K562 (cell line): ENCODE measurements at regions not wholly inside any gene's neighbourhood (a gene's known extent, or its start where the extent isn't known, plus 50 kb on each side); places are given as distances from the start of the nearest gene placed in this dataset.

Source experiments
- CBFB ChIP-seq: sonication (generic); formaldehyde crosslinking; IDR thresholded peaks from 2 replicates; pipeline ENCODE4 v1.4.0; 2020; ENCODE audit warnings: mild to moderate bottlenecking, missing genetic modification reagents
- CTCF ChIP-seq, 3 experiments: IDR thresholded peaks in 2 of 3; conservative IDR thresholded peaks in 1 of 3; 2 replicates each; pipeline ENCODE4 v1.5.1; 2011 to 2012; ENCODE audit warnings: low read length in 3 of 3, mild to moderate bottlenecking in 3 of 3, control low read depth in 2 of 3, improper control_type of control experiment in 1 of 3, inconsistent platforms in 1 of 3, low read depth in 1 of 3, mixed read lengths in 1 of 3, moderate library complexity in 1 of 3; ENCODE audit not compliant: insufficient read depth in 2 of 3
- ETV5 ChIP-seq: sonication (generic); formaldehyde crosslinking; IDR thresholded peaks from 2 replicates; pipeline ENCODE4 v1.4.0; 2020; ENCODE audit warnings: low read depth, mild to moderate bottlenecking, missing genetic modification reagents
- FOSL1 ChIP-seq: fragments of 200-800 bp; sonication (Bioruptor generic); conservative IDR thresholded peaks from 2 replicates; pipeline ENCODE4 v1.6.1; 2016; ENCODE audit warnings: missing genetic modification characterization, missing compliant biosample characterization
- RCOR1 ChIP-seq, 2 experiments: IDR thresholded peaks; 2 replicates each; pipeline ENCODE4 v1.6.1; 2012; ENCODE audit warnings: low read depth in 2 of 2, low read length in 2 of 2, borderline replicate concordance in 1 of 2, improper control_type of control experiment in 1 of 2
- SIN3A ChIP-seq, 2 experiments: fragments of 150-350 bp in 1 of 2; IDR thresholded peaks; 2 replicates each; pipeline ENCODE4 v1.6.1; 2011 to 2016; ENCODE audit warnings: borderline replicate concordance in 2 of 2, low read depth in 2 of 2, low read length in 2 of 2, mild to moderate bottlenecking in 2 of 2, moderate library complexity in 2 of 2; ENCODE audit not compliant: control insufficient read depth in 1 of 2
- SIRT6 ChIP-seq: IDR thresholded peaks from one replicate; pipeline ENCODE4 v1.6.1; 2012; ENCODE audit warnings: low read depth, mild to moderate bottlenecking, control low read depth, inconsistent platforms, low read length, moderate library complexity
- SP1 ChIP-seq: sonication (generic); formaldehyde crosslinking; IDR thresholded peaks from 2 replicates; pipeline ENCODE4 v1.8.1; 2022; ENCODE audit warnings: mild to moderate bottlenecking, missing genetic modification reagents
- ZNF134 ChIP-seq: fragments of 250-450 bp; sonication (Bioruptor Pico); conservative IDR thresholded peaks from 2 replicates; pipeline ENCODE4 v1.4.0; 2020
- ZNF274 ChIP-seq: IDR thresholded peaks from 2 replicates; pipeline ENCODE4 v1.6.1; 2011; ENCODE audit warnings: low read depth, mild to moderate bottlenecking, low read length, moderate library complexity, borderline replicate concordance

- no peak for TF ChIP-seq SIN3A (IDR thresholded peaks at IDR 0.05; ENCODE audit: borderline replicate concordance in 2 of 2, control insufficient read depth in 1 of 2, low read depth in 2 of 2, low read length in 2 of 2)
- no peak for TF ChIP-seq SP1 (CRISPR knock-in tag)
- TF ChIP-seq CBFB (CRISPR knock-in tag): no peak
- no peak for TF ChIP-seq RCOR1 (IDR thresholded peaks at IDR 0.05; ENCODE audit: borderline replicate concordance in 1 of 2, low read depth in 2 of 2, low read length in 2 of 2)
- no peak for TF ChIP-seq ZNF274
- no peak for TF ChIP-seq FOSL1 (tag)
- no peak for TF ChIP-seq SIRT6
- no peak for TF ChIP-seq ETV5 (CRISPR knock-in tag)
- no peak for TF ChIP-seq CTCF (IDR thresholded peaks at IDR 0.05 in 2 of 3, conservative IDR thresholded peaks at IDR 0.05 in 1 of 3; ENCODE audit: insufficient read depth in 2 of 3, low read depth in 1 of 3, low read length in 3 of 3)
- no peak for TF ChIP-seq ZNF134 (CRISPR knock-in tag)
These were observed 169.0 kb upstream of the RTL1 start for GRCh38 chr14:101072531-101072930.
